Breast epithelium (tissue), 4 donors: ENCODE measurements at regions not wholly inside any gene's neighbourhood (a gene's known extent, or its start where the extent isn't known, plus 50 kb on each side); places are given as distances from the start of the nearest gene placed in this dataset.

Experiments
- DNase-seq, 2 donors: peaks; one replicate each; pipeline ENCODE4 v3.0.0-alpha.2; 2019; ENCODE audit warnings: low spot score in 2 of 2
- H3K27ac ChIP-seq, 2 donors: fragments of 200-600 bp; sonication (generic) in 1 of 2; one replicate each; pipeline ENCODE4 v1.5.1; 2016 to 2019; ENCODE audit warnings: mild to moderate bottlenecking in 1 of 2
- H3K27me3 ChIP-seq, 2 donors: fragments of 200-600 bp; sonication (generic) in 1 of 2; one replicate each; pipeline versions ENCODE4 v1.5.1 to v1.6.0; 2017 to 2019; ENCODE audit warnings: control low read depth in 1 of 2, mild to moderate bottlenecking in 1 of 2
- H3K36me3 ChIP-seq: fragments of 200-600 bp; one replicate; pipeline ENCODE4 v1.5.1; 2019
- H3K4me1 ChIP-seq, 2 donors: fragments of 200-600 bp; sonication (generic); one replicate each; pipeline ENCODE4 v1.5.1; 2016 to 2019; ENCODE audit warnings: control low read depth in 1 of 2
- H3K4me3 ChIP-seq, 3 donors: fragments of 200-600 bp; sonication (generic); 1 replicate in 2 of 3; 2 replicates in 1 of 3; pipeline ENCODE4 v1.5.1; 2016 to 2019; ENCODE audit warnings: mild to moderate bottlenecking in 3 of 3, moderate library complexity in 2 of 3
- H3K9me3 ChIP-seq, 2 donors: fragments of 200-600 bp; sonication (generic) in 1 of 2; one replicate each; pipeline ENCODE4 v1.5.1; 2016 to 2019; ENCODE audit warnings: control low read depth in 1 of 2
- CTCF ChIP-seq, 3 donors: fragments of 450-650 bp; IDR thresholded peaks; one replicate each; pipeline ENCODE4 v1.5.1; 2016 to 2017; ENCODE audit warnings: antibody characterized with exemption in 3 of 3, mild to moderate bottlenecking in 3 of 3, moderate library complexity in 3 of 3
- POLR2A ChIP-seq: fragments of 450-650 bp; IDR thresholded peaks from one replicate; pipeline ENCODE4 v1.6.1; 2016; ENCODE audit warnings: antibody characterized with exemption, mild to moderate bottlenecking, moderate library complexity
- POLR2AphosphoS5 ChIP-seq, 3 donors: sonication (generic); formaldehyde crosslinking; IDR thresholded peaks; one replicate each; pipeline ENCODE4 v1.6.1; 2017; ENCODE audit warnings: antibody characterized with exemption in 3 of 3
- intact Hi-C: fragments of 100-400 bp; cut with DNase I; formaldehyde crosslinking; loops from one replicate; pipeline ENCODE4 v1.15.1; 2023; ENCODE audit warnings: low total_unique reads

- no peaks in the 10 kb centered on the region for H3K9me3 ChIP-seq
- peak in 1 of 3 donors; percentile 19 for TF ChIP-seq POLR2AphosphoS5 (IDR thresholded peaks at IDR 0.05)
- TF ChIP-seq CTCF (IDR thresholded peaks at IDR 0.05), result no peak
- TF ChIP-seq POLR2A, result no peak
- DNase-seq, result no peak
- intact Hi-C loops, result loop anchor here (10.0 kb wide), 1 partner anchor 200 kb away; no protein-coding TSS in a partner anchor
- no peaks in the 10 kb centered on the region for H3K36me3 ChIP-seq
- H3K4me1 ChIP-seq, result peaks cover 4% of the 10 kb centered on the region in 2 donors
- H3K4me3 ChIP-seq, result peak overlapping the region in 1 of 3 donors; percentile 29
- no peak overlapping the region for H3K27ac ChIP-seq
- H3K27me3 ChIP-seq, result no peaks in the 10 kb centered on the region
These were observed 61.4 kb upstream of the ASAP2 start for GRCh38 chr2:9145109-9145751.

- TF ChIP-seq POLR2AphosphoS5 (IDR thresholded peaks at IDR 0.05), result no peak
- no peak for TF ChIP-seq POLR2A
- H3K4me3 ChIP-seq, result no peak overlapping the region
- no peaks in the 10 kb centered on the region for H3K36me3 ChIP-seq
- no peak for DNase-seq
- H3K9me3 ChIP-seq, result no peaks in the 10 kb centered on the region
- no peaks in the 10 kb centered on the region for H3K27me3 ChIP-seq
- no peak overlapping the region for H3K27ac ChIP-seq
- peaks cover 4% of the 10 kb centered on the region in 2 donors for H3K4me1 ChIP-seq
- intact Hi-C loops, result loop anchor here (10.0 kb wide), 1 partner anchor 200 kb away; no protein-coding TSS in a partner anchor
These were observed 62.0 kb upstream of the ASAP2 start for GRCh38 chr2:9144617-9145016.

GRCh38 chr2:9144046-9144445 lies 62.6 kb upstream of the ASAP2 start:
- DNase-seq, result no peak
- Histone ChIP-seq H3K4me1 (peaks cover 4% of the 10 kb centered on the region in 2 donors), H3K27ac (no peak overlapping the region), H3K27me3 (no peaks in the 10 kb centered on the region), H3K4me3 (no peak overlapping the region), H3K36me3 (no peaks in the 10 kb centered on the region), H3K9me3 (no peaks in the 10 kb centered on the region)
- TF ChIP-seq POLR2A (no peak), POLR2AphosphoS5 (IDR thresholded peaks at IDR 0.05) (no peak), CTCF (IDR thresholded peaks at IDR 0.05) (no peak)
- intact Hi-C loops, result loop anchor here (10.0 kb wide), 1 partner anchor 201 kb away; no protein-coding TSS in a partner anchor

- Histone ChIP-seq H3K4me1 (peaks cover 4% of the 10 kb centered on the region in 2 donors), H3K27me3 (no peaks in the 10 kb centered on the region), H3K27ac (peak overlapping the region in 1 of 2 donors; percentile 8), H3K36me3 (no peaks in the 10 kb centered on the region), H3K4me3 (peak overlapping the region in 2 of 3 donors; percentile 12 to 56), H3K9me3 (no peaks in the 10 kb centered on the region)
- intact Hi-C loops, result loop anchor here (10.0 kb wide), 1 partner anchor 201 kb away; no protein-coding TSS in a partner anchor
- TF ChIP-seq POLR2A, result no peak
- no peak for TF ChIP-seq CTCF (IDR thresholded peaks at IDR 0.05)
- TF ChIP-seq POLR2AphosphoS5 (IDR thresholded peaks at IDR 0.05), result no peak
- no peak for DNase-seq
These were observed 63.3 kb upstream of the ASAP2 start for GRCh38 chr2:9143264-9143815.

GRCh38 chr2:9142551-9143263 lies 63.9 kb upstream of the ASAP2 start:
- peak overlapping the region in 1 of 2 donors; percentile 17 for H3K27ac ChIP-seq
- no peaks in the 10 kb centered on the region for H3K36me3 ChIP-seq
- peak; percentile 77 to 85 (median 78) for TF ChIP-seq POLR2AphosphoS5 (IDR thresholded peaks at IDR 0.05)
- TF ChIP-seq CTCF (IDR thresholded peaks at IDR 0.05), result peak; percentile 97 to 98 (median 97)
- no peak for TF ChIP-seq POLR2A
- peaks cover 4% of the 10 kb centered on the region in 2 donors for H3K4me1 ChIP-seq
- H3K9me3 ChIP-seq, result no peaks in the 10 kb centered on the region
- DNase-seq, result peak; percentile 63 to 80
- peak overlapping the region in 2 of 3 donors; percentile 12 to 56 for H3K4me3 ChIP-seq
- intact Hi-C loops, result loop anchor here (10.0 kb wide), 1 partner anchor 202 kb away; no protein-coding TSS in a partner anchor
- no peaks in the 10 kb centered on the region for H3K27me3 ChIP-seq
